Stomach (tissue), 8 donors: ENCODE measurements at regions not wholly inside any gene's neighbourhood (a gene's known extent, or its start where the extent isn't known, plus 50 kb on each side); places are given as distances from the start of the nearest gene placed in this dataset.

Experiments used
- DNase-seq, 2 donors: peaks; one replicate each; pipeline versions ENCODE4 v3.0.0 to v3.0.0-alpha.2; 2013 to 2019
- H3K27ac ChIP-seq, 5 donors: fragments of 200-600 bp in 4 of 5; sonication (generic) in 4 of 5; one replicate each; pipeline ENCODE4 v1.5.1; 2013 to 2019; ENCODE audit warnings: mild to moderate bottlenecking in 1 of 5, moderate library complexity in 1 of 5
- H3K27me3 ChIP-seq, 3 donors: fragments of 200-600 bp; sonication (generic); one replicate each; pipeline ENCODE4 v1.5.1; 2017 to 2019; ENCODE audit warnings: mixed run types in 1 of 3
- H3K36me3 ChIP-seq, 4 donors: fragments of 200-600 bp; sonication (generic); 1 replicate in 3 of 4; 2 replicates in 1 of 4; pipeline ENCODE4 v1.5.1; 2016 to 2019
- H3K4me1 ChIP-seq, 4 donors: fragments of 200-600 bp; sonication (generic); one replicate each; pipeline ENCODE4 v1.5.1; 2016 to 2019
- H3K4me3 ChIP-seq, 4 donors: fragments of 200-600 bp; sonication (generic) in 3 of 4; one replicate each; pipeline ENCODE4 v1.5.1; 2016 to 2019; ENCODE audit warnings: mild to moderate bottlenecking in 1 of 4
- H3K9me3 ChIP-seq, 4 donors: fragments of 200-600 bp; sonication (generic); one replicate each; pipeline ENCODE4 v1.5.1; 2016 to 2019
- CTCF ChIP-seq, 7 experiments: fragments of 450-650 bp in 4 of 7; fragments of 200-600 bp in 3 of 7; sonication (generic) in 3 of 7; IDR thresholded peaks; one replicate each; pipeline ENCODE4 v1.5.1; 2016 to 2019; ENCODE audit warnings: antibody characterized with exemption in 7 of 7, control low read depth in 2 of 7, mild to moderate bottlenecking in 1 of 7
- EP300 ChIP-seq: sonication (generic); formaldehyde crosslinking; IDR thresholded peaks from one replicate; pipeline ENCODE4 v1.6.1; 2017; ENCODE audit warnings: antibody characterized with exemption
- POLR2A ChIP-seq, 4 donors: fragments of 450-650 bp; IDR thresholded peaks; one replicate each; pipeline ENCODE4 v1.6.1; 2016; ENCODE audit warnings: antibody characterized with exemption in 4 of 4, control low read depth in 2 of 4, mild to moderate bottlenecking in 1 of 4, moderate library complexity in 1 of 4
- POLR2AphosphoS5 ChIP-seq, 3 donors: sonication (generic); formaldehyde crosslinking; IDR thresholded peaks; one replicate each; pipeline ENCODE4 v1.6.1; 2016; ENCODE audit warnings: antibody characterized with exemption in 3 of 3
- WGBS, 5 donors: extraction: QIAGEN DNeasy Blood & Tissue Kit in 3 of 5; methylation state at CpG; one replicate each; pipeline versions ENCODE4 v1.1.5 to v1.1.7; 2013 to 2018; 5-methylcytosine and 5-hydroxymethylcytosine counted together
- intact Hi-C: fragments of 100-400 bp; cut with DNase I; formaldehyde crosslinking; loops from one replicate; pipeline ENCODE4 v1.15.1; 2023; ENCODE audit warnings: low total_unique reads
- donor health status: healthy with polysubstance abuse.
- donor health status: Bipolar disorder and iron deficiency.
- donor health status: healthy.

GRCh38 chr5:167952278-167952995, 339.0 kb upstream of the WWC1 start:
- intact Hi-C loops = no loop called here
- Histone ChIP-seq H3K9me3 (peaks cover 0 to 6% (median 0%) of the 10 kb centered on the region in 4 donors), H3K4me1 (peaks cover 0 to 3% (median 0%) of the 10 kb centered on the region in 4 donors), H3K4me3 (no peak overlapping the region), H3K27ac (no peak overlapping the region), H3K36me3 (no peaks in the 10 kb centered on the region), H3K27me3 (no peaks in the 10 kb centered on the region)
- WGBS, 5 donors = 43 to 72% (median 55%) methylated on average over 19 of the region's 19 CpGs
- DNase-seq = no peak
- TF ChIP-seq EP300 (no peak), POLR2AphosphoS5 (IDR thresholded peaks at IDR 0.05) (no peak), POLR2A (IDR thresholded peaks at IDR 0.05) (no peak), CTCF (IDR thresholded peaks at IDR 0.05) (no peak)

GRCh38 chr5:167953151-167953798, 338.2 kb upstream of the WWC1 start:
- no peak for DNase-seq
- Histone ChIP-seq H3K36me3 (no peaks in the 10 kb centered on the region), H3K4me3 (no peak overlapping the region), H3K4me1 (peaks cover 0 to 3% (median 0%) of the 10 kb centered on the region in 4 donors), H3K9me3 (peaks cover 0 to 8% (median under 1%) of the 10 kb centered on the region in 4 donors), H3K27me3 (no peaks in the 10 kb centered on the region), H3K27ac (no peak overlapping the region)
- intact Hi-C loops = no loop called here
- 36 to 44% (median 39%) methylated on average over 4 of the region's 4 CpGs for whole genome bisulfite sequencing, 5 donors
- TF ChIP-seq EP300 (no peak), POLR2AphosphoS5 (IDR thresholded peaks at IDR 0.05) (no peak)

GRCh38 chr5:167961731-167962130, 329.7 kb upstream of the WWC1 start:
- WGBS, 5 donors = 65 to 83% (median 72%) methylated on average over 2 of the region's 2 CpGs
- no peak for DNase-seq
- H3K27ac ChIP-seq = no peak overlapping the region
- H3K36me3 ChIP-seq = no peaks in the 10 kb centered on the region
- peaks cover 0 to 21% (median 9%) of the 10 kb centered on the region in 4 donors for H3K9me3 ChIP-seq
- intact Hi-C loops = no loop called here
- no peaks in the 10 kb centered on the region for H3K27me3 ChIP-seq
- no peaks in the 10 kb centered on the region for H3K4me1 ChIP-seq
- no peak for TF ChIP-seq EP300
- TF ChIP-seq POLR2AphosphoS5 (IDR thresholded peaks at IDR 0.05) = no peak
- no peak for TF ChIP-seq CTCF (IDR thresholded peaks at IDR 0.05)
- no peak for TF ChIP-seq POLR2A (IDR thresholded peaks at IDR 0.05)
- no peak overlapping the region for H3K4me3 ChIP-seq

- WGBS, 5 donors = 59 to 68% (median 62%) methylated on average over 3 of the region's 3 CpGs
These were observed 326.9 kb upstream of the WWC1 start for GRCh38 chr5:167964529-167964928.

More at GRCh38 chr5:167964529-167964928, 326.9 kb upstream of the WWC1 start:
- Histone ChIP-seq H3K36me3 (no peaks in the 10 kb centered on the region), H3K9me3 (peaks cover 0 to 8% (median 3%) of the 10 kb centered on the region in 4 donors), H3K27ac (no peak overlapping the region), H3K4me1 (no peaks in the 10 kb centered on the region), H3K4me3 (no peak overlapping the region), H3K27me3 (no peaks in the 10 kb centered on the region)
- DNase-seq = no peak
- intact Hi-C loops = no loop called here
- no peak for TF ChIP-seq POLR2A (IDR thresholded peaks at IDR 0.05)
- TF ChIP-seq CTCF (IDR thresholded peaks at IDR 0.05) = no peak
- no peak for TF ChIP-seq EP300
- TF ChIP-seq POLR2AphosphoS5 (IDR thresholded peaks at IDR 0.05) = no peak
